ENCODE measurements at regions not wholly inside any gene's neighbourhood (a gene's known extent, or its start where the extent isn't known, plus 50 kb on each side); places are given as distances from the start of the nearest gene placed in this dataset.

DNA sequence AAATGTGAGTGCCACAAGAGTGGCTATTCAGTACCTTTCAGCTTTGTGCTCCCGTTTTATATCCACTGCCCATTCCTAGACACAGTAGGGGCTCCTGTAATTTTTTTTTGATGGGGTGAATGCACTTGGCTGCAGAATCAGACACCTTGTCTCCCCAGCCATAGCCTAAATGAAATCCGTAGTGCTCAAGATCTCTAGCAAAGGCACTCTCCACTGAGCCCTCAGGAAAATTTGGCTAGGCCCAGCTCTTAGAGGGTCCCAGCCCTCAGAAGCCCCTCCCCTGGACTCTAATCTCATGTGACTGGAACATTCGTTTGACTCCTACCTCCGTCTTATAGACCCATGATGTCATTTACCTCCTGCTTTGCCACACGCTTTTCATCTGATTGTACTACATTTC lies 323.9 kb downstream of the SMAD2 start:
- TF ChIP-seq CTCF (IDR thresholded peaks at IDR 0.05; ENCODE audit: insufficient read depth, low read length, poor library complexity, severe bottlenecking) = no peak
- TF ChIP-seq EZH2phosphoT487 (conservative IDR thresholded peaks at IDR 0.05; ENCODE audit: low read length) = no peak
